ENCODE measurements at regions not wholly inside any gene's neighbourhood (a gene's known extent, or its start where the extent isn't known, plus 50 kb on each side); places are given as distances from the start of the nearest gene placed in this dataset.

DNA sequence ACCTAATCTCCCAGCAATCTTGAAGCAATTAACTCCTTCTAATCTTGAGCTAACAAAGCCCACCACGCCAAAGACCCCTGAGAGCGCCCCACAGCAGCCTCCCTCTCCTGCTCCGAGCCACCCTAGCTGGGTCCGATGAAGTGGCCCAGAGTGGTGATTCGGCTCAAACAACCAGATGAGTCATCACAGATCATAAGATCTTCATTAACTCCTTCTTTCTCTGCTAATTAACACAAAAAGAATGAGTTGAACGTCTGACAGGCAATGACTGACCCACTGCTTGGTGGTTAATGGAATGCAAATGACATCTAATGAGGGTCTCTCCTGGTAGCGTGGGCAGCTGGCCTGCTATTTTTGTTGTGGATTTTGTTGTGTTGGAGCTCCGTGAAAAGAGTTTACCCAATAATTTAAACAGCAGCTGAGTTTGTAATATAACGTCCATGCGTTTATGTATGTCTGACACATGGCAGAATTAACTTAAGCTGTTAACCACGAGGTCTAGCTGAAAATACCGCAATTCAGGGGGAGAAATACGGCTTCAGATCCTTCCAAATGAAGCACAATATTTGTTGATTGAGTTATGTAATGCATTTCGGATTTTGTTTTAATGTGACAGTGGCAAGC lies 161.4 kb downstream of the RAB11FIP2 start:
- Histone ChIP-seq H3K4me1 (ENCODE audit: control insufficient read depth in 1 of 2, insufficient read depth in 1 of 2, low read depth in 1 of 2, low read length in 1 of 2) (peaks cover 0 to 6% of the 10 kb centered on the region in 2 experiments), H3K9me3 (no peaks in the 10 kb centered on the region), H3K27ac (no peak overlapping the region), H3K36me3 (no peaks in the 10 kb centered on the region), H3K4me3 (ENCODE audit: low read depth in 1 of 2, low read length in 1 of 2) (no peak overlapping the region), H3K27me3 (peaks cover 42% of the 10 kb centered on the region)
- TF ChIP-seq, protein P1, sequence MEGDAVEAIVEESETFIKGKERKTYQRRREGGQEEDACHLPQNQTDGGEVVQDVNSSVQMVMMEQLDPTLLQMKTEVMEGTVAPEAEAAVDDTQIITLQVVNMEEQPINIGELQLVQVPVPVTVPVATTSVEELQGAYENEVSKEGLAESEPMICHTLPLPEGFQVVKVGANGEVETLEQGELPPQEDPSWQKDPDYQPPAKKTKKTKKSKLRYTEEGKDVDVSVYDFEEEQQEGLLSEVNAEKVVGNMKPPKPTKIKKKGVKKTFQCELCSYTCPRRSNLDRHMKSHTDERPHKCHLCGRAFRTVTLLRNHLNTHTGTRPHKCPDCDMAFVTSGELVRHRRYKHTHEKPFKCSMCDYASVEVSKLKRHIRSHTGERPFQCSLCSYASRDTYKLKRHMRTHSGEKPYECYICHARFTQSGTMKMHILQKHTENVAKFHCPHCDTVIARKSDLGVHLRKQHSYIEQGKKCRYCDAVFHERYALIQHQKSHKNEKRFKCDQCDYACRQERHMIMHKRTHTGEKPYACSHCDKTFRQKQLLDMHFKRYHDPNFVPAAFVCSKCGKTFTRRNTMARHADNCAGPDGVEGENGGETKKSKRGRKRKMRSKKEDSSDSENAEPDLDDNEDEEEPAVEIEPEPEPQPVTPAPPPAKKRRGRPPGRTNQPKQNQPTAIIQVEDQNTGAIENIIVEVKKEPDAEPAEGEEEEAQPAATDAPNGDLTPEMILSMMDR (IDR thresholded peaks at IDR 0.05), result no peak

DNA sequence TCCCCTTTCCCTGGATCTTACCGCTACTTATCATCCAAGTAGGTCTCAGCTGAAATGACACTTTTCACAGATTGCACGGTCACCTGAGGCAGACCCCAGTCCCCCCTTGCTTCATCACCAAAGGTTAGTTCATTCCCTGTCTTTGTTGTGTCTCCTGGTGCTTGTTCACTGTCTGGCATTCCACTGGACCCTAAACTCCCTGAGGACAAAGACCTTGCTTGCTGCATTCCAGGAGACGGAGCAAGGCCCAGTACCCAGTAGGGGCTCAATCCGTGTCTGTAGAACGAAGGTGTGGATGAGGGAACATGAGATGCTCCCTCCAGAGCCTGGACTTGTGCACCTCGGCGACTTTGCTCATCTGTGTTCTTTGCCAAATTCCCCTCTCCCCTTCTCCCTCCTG lies 160.0 kb downstream of the RAB11FIP2 start:
- Histone ChIP-seq H3K36me3 (no peaks in the 10 kb centered on the region), H3K27ac (no peak overlapping the region), H3K4me1 (ENCODE audit: control insufficient read depth in 1 of 2, insufficient read depth in 1 of 2, low read depth in 1 of 2, low read length in 1 of 2) (peaks cover 0 to 6% of the 10 kb centered on the region in 2 experiments), H3K4me3 (ENCODE audit: low read depth in 1 of 2, low read length in 1 of 2) (no peak overlapping the region), H3K9me3 (no peaks in the 10 kb centered on the region), H3K27me3 (peaks cover 35% of the 10 kb centered on the region)
- TF ChIP-seq, protein P1 (IDR thresholded peaks at IDR 0.05), result no peak

DNA sequence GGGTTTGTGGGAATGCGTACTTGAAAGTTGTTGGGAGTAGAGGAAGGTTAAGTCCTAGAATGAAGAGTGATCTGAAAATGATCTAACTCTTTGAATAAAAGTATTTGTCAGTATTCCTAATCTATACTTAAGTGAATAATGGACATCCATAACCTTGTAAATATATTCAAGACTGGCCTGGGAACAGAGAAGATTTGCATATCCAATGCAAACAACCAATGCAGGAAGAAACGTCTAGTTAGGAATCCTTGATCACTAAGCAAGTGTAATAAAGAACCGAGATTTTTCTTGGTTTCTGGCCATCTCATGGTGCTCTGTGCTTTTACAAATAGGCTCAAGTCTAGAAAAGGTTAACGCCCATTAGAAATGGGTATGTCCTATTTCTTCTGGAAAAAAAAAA lies 157.1 kb downstream of the RAB11FIP2 start:
- Histone ChIP-seq H3K27me3 (peaks cover 44% of the 10 kb centered on the region), H3K4me3 (ENCODE audit: low read depth in 1 of 2, low read length in 1 of 2) (no peak overlapping the region), H3K4me1 (ENCODE audit: control insufficient read depth in 1 of 2, insufficient read depth in 1 of 2, low read depth in 1 of 2, low read length in 1 of 2) (no peaks in the 10 kb centered on the region), H3K36me3 (no peaks in the 10 kb centered on the region), H3K9me3 (no peaks in the 10 kb centered on the region), H3K27ac (no peak overlapping the region)
- TF ChIP-seq, protein P1 (IDR thresholded peaks at IDR 0.05), result no peak

GRCh38 chr10:117892681-117893220 lies 154.0 kb downstream of the RAB11FIP2 start:
- Histone ChIP-seq H3K9me3 (no peaks in the 10 kb centered on the region), H3K4me3 (ENCODE audit: low read depth in 1 of 2, low read length in 1 of 2) (no peak overlapping the region), H3K27ac (no peak overlapping the region), H3K4me1 (ENCODE audit: control insufficient read depth in 1 of 2, insufficient read depth in 1 of 2, low read depth in 1 of 2, low read length in 1 of 2) (no peaks in the 10 kb centered on the region), H3K36me3 (no peaks in the 10 kb centered on the region), H3K27me3 (peaks cover 32% of the 10 kb centered on the region)
- TF ChIP-seq, protein P1 (IDR thresholded peaks at IDR 0.05), result no peak

- TF ChIP-seq, protein P1 (IDR thresholded peaks at IDR 0.05), result no peak
- H3K4me1 ChIP-seq (ENCODE audit: control insufficient read depth in 1 of 2, insufficient read depth in 1 of 2, low read depth in 1 of 2, low read length in 1 of 2), result no peaks in the 10 kb centered on the region
- H3K36me3 ChIP-seq, result no peaks in the 10 kb centered on the region
- no peak overlapping the region for H3K27ac ChIP-seq
- no peak overlapping the region for H3K4me3 ChIP-seq (ENCODE audit: low read depth in 1 of 2, low read length in 1 of 2)
- peaks cover 25% of the 10 kb centered on the region for H3K27me3 ChIP-seq
- H3K9me3 ChIP-seq, result no peaks in the 10 kb centered on the region
These were observed 152.4 kb downstream of the RAB11FIP2 start for GRCh38 chr10:117894339-117894738.
